Thyroid gland (tissue), 4 donors: ENCODE measurements at regions not wholly inside any gene's neighbourhood (a gene's known extent, or its start where the extent isn't known, plus 50 kb on each side); places are given as distances from the start of the nearest gene placed in this dataset.

Experiments used
- CTCF ChIP-seq, 6 experiments: fragments of 200-600 bp in 3 of 6; fragments of 450-650 bp in 3 of 6; sonication (generic) in 3 of 6; IDR thresholded peaks; one replicate each; pipeline ENCODE4 v1.5.1; 2016 to 2019; ENCODE audit warnings: antibody characterized with exemption in 6 of 6, mild to moderate bottlenecking in 2 of 6, inconsistent platforms in 1 of 6, moderate library complexity in 1 of 6
- POLR2A ChIP-seq, 2 donors: fragments of 450-650 bp; IDR thresholded peaks; one replicate each; pipeline ENCODE4 v1.6.1; 2017; ENCODE audit warnings: antibody characterized with exemption in 2 of 2, mild to moderate bottlenecking in 2 of 2, moderate library complexity in 1 of 2

GRCh38 chr1:170291516-170291915 lies 145.8 kb downstream of the NTMT2 start:
- TF ChIP-seq POLR2A (IDR thresholded peaks at IDR 0.05) (no peak), CTCF (IDR thresholded peaks at IDR 0.05) (no peak)
